ENCODE measurements at regions not wholly inside any gene's neighbourhood (a gene's known extent, or its start where the extent isn't known, plus 50 kb on each side); places are given as distances from the start of the nearest gene placed in this dataset.
"Not testable (repeated sequence)": the region's sequence is repeated elsewhere in the genome, so short reads cannot be mapped to it uniquely, and the experiment has no call there.

DNA sequence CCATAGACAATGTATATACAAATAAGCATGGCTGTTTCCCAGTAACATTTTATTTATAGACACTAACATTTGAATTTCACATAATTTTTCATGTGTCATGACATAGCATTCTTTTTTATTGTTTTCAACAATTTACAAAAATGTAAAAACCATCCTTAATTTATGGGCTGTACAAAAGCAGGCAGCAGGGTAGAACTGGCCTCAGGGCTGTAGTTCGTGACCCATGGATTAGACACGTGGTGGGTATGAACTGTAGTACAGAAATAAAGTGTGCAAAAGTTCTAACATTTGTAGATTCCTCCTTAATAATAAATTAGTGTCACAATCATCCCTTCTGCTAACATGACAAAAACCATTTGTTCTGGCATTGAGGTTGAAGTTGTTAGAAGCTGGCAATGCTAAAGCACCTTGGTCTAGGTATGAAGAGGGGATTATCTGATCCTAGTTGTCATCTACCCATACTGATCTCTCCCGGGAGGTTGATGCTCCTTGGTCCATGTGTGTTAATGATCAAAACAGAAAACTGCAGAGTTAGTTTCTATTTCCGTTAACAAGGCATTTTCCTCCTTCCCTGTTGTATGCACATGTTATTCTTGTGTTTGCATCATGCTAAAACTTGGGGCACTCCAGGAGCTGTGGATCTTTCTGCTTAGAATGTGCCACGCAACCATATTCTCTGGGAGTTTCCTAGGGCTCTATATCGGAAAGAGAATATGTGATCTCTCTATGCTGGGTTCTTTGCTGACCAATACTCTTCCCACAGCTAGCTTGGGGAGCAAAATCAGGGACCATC, 917.6 kb downstream of the TLE1 start:
- Mint-ChIP-seq H3K4me1 (ENCODE audit: low read depth, unreplicated experiment) (no peaks in the 10 kb centered on the region), H3K36me3 (ENCODE audit: unreplicated experiment) (no peaks in the 10 kb centered on the region), H3K27me3 (ENCODE audit: unreplicated experiment) (no peaks in the 10 kb centered on the region), H3K9me3 (ENCODE audit: unreplicated experiment) (no peaks in the 10 kb centered on the region), H3K27ac (ENCODE audit: unreplicated experiment) (no peak overlapping the region), H3K4me3 (ENCODE audit: unreplicated experiment) (no peak overlapping the region)
- TF ChIP-seq, protein P1, sequence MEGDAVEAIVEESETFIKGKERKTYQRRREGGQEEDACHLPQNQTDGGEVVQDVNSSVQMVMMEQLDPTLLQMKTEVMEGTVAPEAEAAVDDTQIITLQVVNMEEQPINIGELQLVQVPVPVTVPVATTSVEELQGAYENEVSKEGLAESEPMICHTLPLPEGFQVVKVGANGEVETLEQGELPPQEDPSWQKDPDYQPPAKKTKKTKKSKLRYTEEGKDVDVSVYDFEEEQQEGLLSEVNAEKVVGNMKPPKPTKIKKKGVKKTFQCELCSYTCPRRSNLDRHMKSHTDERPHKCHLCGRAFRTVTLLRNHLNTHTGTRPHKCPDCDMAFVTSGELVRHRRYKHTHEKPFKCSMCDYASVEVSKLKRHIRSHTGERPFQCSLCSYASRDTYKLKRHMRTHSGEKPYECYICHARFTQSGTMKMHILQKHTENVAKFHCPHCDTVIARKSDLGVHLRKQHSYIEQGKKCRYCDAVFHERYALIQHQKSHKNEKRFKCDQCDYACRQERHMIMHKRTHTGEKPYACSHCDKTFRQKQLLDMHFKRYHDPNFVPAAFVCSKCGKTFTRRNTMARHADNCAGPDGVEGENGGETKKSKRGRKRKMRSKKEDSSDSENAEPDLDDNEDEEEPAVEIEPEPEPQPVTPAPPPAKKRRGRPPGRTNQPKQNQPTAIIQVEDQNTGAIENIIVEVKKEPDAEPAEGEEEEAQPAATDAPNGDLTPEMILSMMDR (IDR thresholded peaks at IDR 0.05; ENCODE audit: partially characterized antibody, unreplicated experiment) = no peak
- DNase-seq = no peak

DNA sequence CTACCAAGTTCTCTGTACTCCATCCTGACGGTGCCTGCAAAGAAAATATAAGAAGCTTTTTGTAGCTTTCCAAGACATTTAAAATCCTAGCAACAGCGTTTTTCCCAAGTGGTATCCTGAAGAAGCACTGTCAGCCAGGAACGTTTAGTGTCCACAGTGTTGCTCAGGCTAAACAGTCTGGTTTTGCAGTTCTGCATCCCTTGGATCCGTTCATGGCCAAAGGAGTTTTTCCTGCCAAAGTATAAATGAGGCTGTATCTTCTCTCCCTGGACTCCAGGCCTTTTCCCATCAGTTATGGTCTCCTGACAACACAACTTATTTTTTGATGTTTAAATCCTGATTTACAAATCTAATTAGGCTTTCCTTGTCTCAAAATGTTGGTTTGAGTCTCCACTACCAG, 925.8 kb downstream of the TLE1 start:
- Mint-ChIP-seq H3K9me3 (ENCODE audit: unreplicated experiment) (no peaks in the 10 kb centered on the region), H3K4me1 (ENCODE audit: low read depth, unreplicated experiment) (no peaks in the 10 kb centered on the region), H3K27me3 (ENCODE audit: unreplicated experiment) (no peaks in the 10 kb centered on the region), H3K27ac (ENCODE audit: unreplicated experiment) (no peak overlapping the region), H3K36me3 (ENCODE audit: unreplicated experiment) (no peaks in the 10 kb centered on the region), H3K4me3 (ENCODE audit: unreplicated experiment) (no peak overlapping the region)
- DNase-seq = no peak
- TF ChIP-seq, protein P1 (IDR thresholded peaks at IDR 0.05; ENCODE audit: partially characterized antibody, unreplicated experiment) = no peak

DNA sequence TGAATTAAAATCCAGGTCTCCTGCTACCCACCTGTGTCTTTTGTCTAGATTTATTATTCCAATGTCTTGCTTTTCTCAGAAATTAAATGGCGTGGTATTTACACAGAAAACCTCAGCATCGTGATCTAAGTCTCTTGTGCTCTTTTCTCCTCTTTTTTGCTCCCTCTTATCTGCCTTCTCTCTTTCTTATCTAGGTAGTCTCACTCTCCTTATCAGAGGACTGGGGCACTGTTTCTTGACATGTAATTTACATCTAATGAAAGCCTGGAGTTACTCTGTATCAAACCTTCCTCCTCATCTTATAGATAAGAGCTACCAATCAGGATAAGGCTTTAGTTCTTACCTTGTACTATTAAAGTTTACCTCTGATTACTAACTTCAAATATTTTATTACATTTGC, 933.8 kb downstream of the TLE1 start:
- Mint-ChIP-seq H3K27ac (ENCODE audit: unreplicated experiment) (no peak overlapping the region), H3K4me3 (ENCODE audit: unreplicated experiment) (no peak overlapping the region), H3K4me1 (ENCODE audit: low read depth, unreplicated experiment) (no peaks in the 10 kb centered on the region), H3K9me3 (ENCODE audit: unreplicated experiment) (no peaks in the 10 kb centered on the region), H3K36me3 (ENCODE audit: unreplicated experiment) (no peaks in the 10 kb centered on the region), H3K27me3 (ENCODE audit: unreplicated experiment) (no peaks in the 10 kb centered on the region)
- TF ChIP-seq, protein P1 (IDR thresholded peaks at IDR 0.05; ENCODE audit: partially characterized antibody, unreplicated experiment) = no peak
- no peak for DNase-seq

DNA sequence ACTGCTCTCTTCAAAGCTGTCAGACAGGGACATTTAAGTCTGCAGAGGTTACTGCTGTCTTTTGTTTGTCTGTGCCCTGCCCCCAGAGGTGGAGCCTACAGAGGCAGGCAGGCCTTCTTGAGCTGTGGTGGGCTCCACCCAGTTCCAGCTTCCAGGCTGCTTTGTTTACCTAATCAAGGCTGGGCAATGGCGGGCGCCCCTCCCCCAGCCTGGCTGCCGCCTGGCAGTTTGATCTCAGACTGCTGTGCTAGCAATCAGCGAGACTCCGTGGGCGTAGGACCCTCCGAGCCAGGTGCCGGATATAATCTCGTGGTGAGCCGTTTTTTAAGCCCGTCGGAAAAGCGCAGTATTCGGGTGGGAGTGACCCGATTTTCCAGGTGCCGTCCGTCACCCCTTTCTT, 942.3 kb downstream of the TLE1 start:
- H3K27ac Mint-ChIP-seq (ENCODE audit: unreplicated experiment); H3K27me3 Mint-ChIP-seq (ENCODE audit: unreplicated experiment); H3K4me1 Mint-ChIP-seq (ENCODE audit: low read depth, unreplicated experiment): not testable (repeated sequence)

DNA sequence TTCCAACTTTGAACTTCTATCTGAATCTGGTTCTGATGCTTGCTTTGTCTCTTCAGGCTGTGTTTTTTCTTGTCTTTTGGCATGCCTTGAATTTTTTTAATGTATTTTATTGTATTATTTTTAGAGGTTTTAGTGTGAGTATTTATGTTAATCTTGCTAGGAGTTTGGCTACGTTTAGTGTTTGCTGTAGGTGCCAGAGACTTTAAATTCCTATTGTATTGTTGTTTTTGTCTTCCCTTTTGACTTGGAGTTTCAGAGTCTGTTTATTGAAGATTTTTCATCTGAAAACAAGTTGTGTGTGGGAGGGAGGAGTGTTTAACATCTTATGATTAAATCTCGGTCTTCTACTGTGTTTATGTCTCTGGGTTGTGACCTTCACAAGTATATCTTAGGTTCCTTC, 956.8 kb downstream of the TLE1 start:
- TF ChIP-seq, protein P1 (IDR thresholded peaks at IDR 0.05; ENCODE audit: partially characterized antibody, unreplicated experiment) = no peak
- Mint-ChIP-seq H3K4me3 (ENCODE audit: unreplicated experiment) (no peak overlapping the region), H3K36me3 (ENCODE audit: unreplicated experiment) (no peaks in the 10 kb centered on the region), H3K9me3 (ENCODE audit: unreplicated experiment) (peaks cover 2% of the 10 kb centered on the region), H3K27ac (ENCODE audit: unreplicated experiment) (no peak overlapping the region), H3K27me3 (ENCODE audit: unreplicated experiment) (no peaks in the 10 kb centered on the region), H3K4me1 (ENCODE audit: low read depth, unreplicated experiment) (no peaks in the 10 kb centered on the region)
- DNase-seq = no peak

More for the DNA sequence above, 942.3 kb downstream of the TLE1 start:
- not testable (repeated sequence) for H3K4me3 Mint-ChIP-seq (ENCODE audit: unreplicated experiment); H3K9me3 Mint-ChIP-seq (ENCODE audit: unreplicated experiment); DNase-seq; H3K36me3 Mint-ChIP-seq (ENCODE audit: unreplicated experiment)
